PC-9 (cell line): ENCODE measurements at regions not wholly inside any gene's neighbourhood (a gene's known extent, or its start where the extent isn't known, plus 50 kb on each side); places are given as distances from the start of the nearest gene placed in this dataset.

Source experiments
- BruUV-seq: library from RNA; stranded (reverse); fragments of 400-500 nt; replicated peaks from 2 replicates; lab custom pipeline; 2021; lab: Mats Ljungman, UMichigan
- CTCF ChIA-PET: fragments of 300-600 bp; sonication (Branson Sonifier 250); formaldehyde crosslinking; loops from one replicate; lab custom pipeline; 2022; ENCODE audit warnings: antibody characterized with exemption; lab: Charles Lee
- POLR2A ChIA-PET: fragments of 300-600 bp; sonication (Branson Sonifier 250); formaldehyde crosslinking; loops from one replicate; lab custom pipeline; 2022; ENCODE audit warnings: antibody characterized with exemption; ENCODE audit not compliant: unreplicated experiment; lab: Charles Lee
- DNase-seq, 2 experiments: peaks; one replicate each; pipeline versions ENCODE4 v3.0.0 to v3.0.0-alpha.2; 2015 to 2022; ENCODE audit warnings: mixed read lengths in 1 of 2
- H2AFZ ChIP-seq: fragments of 200-600 bp; sonication (generic); 2 replicates; pipeline ENCODE4 v1.8.1; 2017; ENCODE audit warnings: antibody characterized with exemption
- H3F3A ChIP-seq: fragments of 200-600 bp; sonication (generic); 2 replicates; pipeline ENCODE4 v1.8.1; 2017; ENCODE audit warnings: antibody characterized with exemption, mild to moderate bottlenecking, low read depth; ENCODE audit not compliant: insufficient read depth
- H3K27ac ChIP-seq: fragments of 200-600 bp; sonication (generic); 2 replicates; pipeline ENCODE4 v1.6.1; 2016; ENCODE audit warnings: mixed run types
- H3K27me3 ChIP-seq: fragments of 200-600 bp; sonication (generic); 2 replicates; pipeline ENCODE4 v1.6.1; 2016; ENCODE audit warnings: low read depth, mixed run types; ENCODE audit not compliant: insufficient read depth
- H3K36me3 ChIP-seq: fragments of 200-600 bp; sonication (generic); 2 replicates; pipeline ENCODE4 v1.6.1; 2016; ENCODE audit warnings: low read depth, mixed run types
- H3K4me1 ChIP-seq: fragments of 200-600 bp; sonication (generic); replicated peaks from 2 replicates; pipeline ENCODE4 v1.6.1; 2016; ENCODE audit warnings: mixed run types; ENCODE audit not compliant: insufficient read depth
- H3K4me2 ChIP-seq: fragments of 200-600 bp; sonication (generic); 2 replicates; pipeline ENCODE4 v1.6.1; 2017; ENCODE audit warnings: mixed run types
- H3K4me3 ChIP-seq: fragments of 200-600 bp; sonication (generic); 2 replicates; pipeline ENCODE4 v1.6.1; 2016; ENCODE audit warnings: mixed run types
- H3K79me2 ChIP-seq: fragments of 200-600 bp; sonication (generic); 2 replicates; pipeline ENCODE4 v1.6.1; 2017; ENCODE audit warnings: low read depth, mixed run types
- H3K9me2 ChIP-seq: fragments of 200-600 bp; sonication (generic); 2 replicates; pipeline ENCODE4 v1.8.1; 2017; ENCODE audit warnings: mild to moderate bottlenecking; ENCODE audit not compliant: insufficient read depth
- H3K9me3 ChIP-seq: fragments of 200-600 bp; sonication (generic); 2 replicates; pipeline ENCODE4 v1.8.1; 2016; ENCODE audit warnings: low read depth; ENCODE audit not compliant: insufficient read depth
- H4K20me1 ChIP-seq: fragments of 200-600 bp; sonication (generic); 2 replicates; pipeline ENCODE4 v1.8.1; 2017; ENCODE audit not compliant: insufficient read depth
- EZH2 ChIP-seq: fragments of 200-600 bp; sonication (generic); IDR thresholded peaks from 2 replicates; pipeline ENCODE4 v1.8.0; 2017; ENCODE audit warnings: antibody characterized with exemption, low read depth
- intact Hi-C: fragments of 100-400 bp; cut with micrococcal nuclease; formaldehyde crosslinking; loops from one replicate; pipeline ENCODE4 v1.10.0; 2022; ENCODE audit not compliant: unreplicated experiment
- TF ChIP-seq, protein P1 (sequence below): fragments of 200-600 bp; sonication (generic); conservative IDR thresholded peaks from 2 replicates; pipeline ENCODE4 v1.6.1; 2017; ENCODE audit warnings: mixed run types, antibody characterized with exemption, mild to moderate bottlenecking, moderate library complexity

DNA sequence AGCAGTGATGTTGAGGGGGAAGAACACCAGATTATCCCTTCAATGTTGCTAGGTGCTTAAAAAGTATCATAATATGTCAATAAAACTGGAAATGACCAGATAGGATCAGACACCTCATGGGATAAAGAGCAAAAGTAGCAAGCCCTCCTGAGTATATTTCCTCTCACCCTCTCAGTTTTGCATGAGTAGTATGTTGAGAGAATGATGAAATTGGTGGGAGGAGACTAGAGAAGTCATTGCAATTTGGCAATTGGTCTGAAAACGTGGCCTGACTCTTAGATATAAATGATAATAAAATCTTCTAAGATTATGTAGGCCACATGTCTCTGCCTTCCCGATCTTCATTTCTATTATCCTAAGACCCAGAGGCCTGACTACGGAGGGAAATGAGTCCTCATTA, 151.2 kb upstream of the ARRDC3 start:
- no peaks in the 10 kb centered on the region for H3F3A ChIP-seq
- H3K27me3 ChIP-seq, result no peaks in the 10 kb centered on the region
- H3K9me3 ChIP-seq, result no peaks in the 10 kb centered on the region
- no peak overlapping the region for H3K4me2 ChIP-seq
- no peaks in the 10 kb centered on the region for H4K20me1 ChIP-seq
- DNase-seq, result no peak
- no peaks in the 10 kb centered on the region for H3K36me3 ChIP-seq
- TF ChIP-seq, protein P1, sequence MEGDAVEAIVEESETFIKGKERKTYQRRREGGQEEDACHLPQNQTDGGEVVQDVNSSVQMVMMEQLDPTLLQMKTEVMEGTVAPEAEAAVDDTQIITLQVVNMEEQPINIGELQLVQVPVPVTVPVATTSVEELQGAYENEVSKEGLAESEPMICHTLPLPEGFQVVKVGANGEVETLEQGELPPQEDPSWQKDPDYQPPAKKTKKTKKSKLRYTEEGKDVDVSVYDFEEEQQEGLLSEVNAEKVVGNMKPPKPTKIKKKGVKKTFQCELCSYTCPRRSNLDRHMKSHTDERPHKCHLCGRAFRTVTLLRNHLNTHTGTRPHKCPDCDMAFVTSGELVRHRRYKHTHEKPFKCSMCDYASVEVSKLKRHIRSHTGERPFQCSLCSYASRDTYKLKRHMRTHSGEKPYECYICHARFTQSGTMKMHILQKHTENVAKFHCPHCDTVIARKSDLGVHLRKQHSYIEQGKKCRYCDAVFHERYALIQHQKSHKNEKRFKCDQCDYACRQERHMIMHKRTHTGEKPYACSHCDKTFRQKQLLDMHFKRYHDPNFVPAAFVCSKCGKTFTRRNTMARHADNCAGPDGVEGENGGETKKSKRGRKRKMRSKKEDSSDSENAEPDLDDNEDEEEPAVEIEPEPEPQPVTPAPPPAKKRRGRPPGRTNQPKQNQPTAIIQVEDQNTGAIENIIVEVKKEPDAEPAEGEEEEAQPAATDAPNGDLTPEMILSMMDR, result no peak
- no peak for TF ChIP-seq EZH2
- ChIA-PET POLR2A (no interaction called here), CTCF (no interaction called here)
- intact Hi-C loops, result no loop called here
- H3K9me2 ChIP-seq, result no peaks in the 10 kb centered on the region
- H3K4me3 ChIP-seq, result no peak overlapping the region
- H3K79me2 ChIP-seq, result no peaks in the 10 kb centered on the region
- H3K27ac ChIP-seq, result no peak overlapping the region
- BruUV-seq, result no TSS peak
- H3K4me1 ChIP-seq, result no peaks in the 10 kb centered on the region
- no peak overlapping the region; the same call in 1 of the 2 replicates for H2AFZ ChIP-seq

DNA sequence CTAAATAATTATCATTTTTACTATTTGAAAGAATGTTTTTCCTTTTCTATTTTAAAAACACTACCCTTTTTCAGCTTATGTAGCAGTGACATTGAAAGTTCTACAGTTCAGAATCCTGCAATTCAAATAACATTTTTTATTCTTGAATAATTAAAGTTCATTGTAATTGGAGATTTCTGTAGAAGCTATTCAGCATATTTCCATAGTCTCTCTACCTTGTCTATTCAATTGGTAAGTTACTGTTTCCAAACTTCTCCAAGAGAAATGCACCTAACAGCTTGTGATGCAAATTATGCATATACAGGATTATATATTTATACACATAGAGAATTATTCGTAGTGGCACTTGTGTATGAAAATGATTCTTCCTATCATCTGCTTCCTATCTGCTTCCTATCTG, 149.7 kb upstream of the ARRDC3 start:
- no peak overlapping the region for H3K4me2 ChIP-seq
- H3K27me3 ChIP-seq, result no peaks in the 10 kb centered on the region
- no peak for TF ChIP-seq EZH2
- TF ChIP-seq, protein P1, result no peak
- no TSS peak for BruUV-seq
- intact Hi-C loops, result no loop called here
- no peak overlapping the region for H2AFZ ChIP-seq
- ChIA-PET POLR2A (no interaction called here), CTCF (no interaction called here)
- no peaks in the 10 kb centered on the region for H3K36me3 ChIP-seq
- DNase-seq, result no peak
- H4K20me1 ChIP-seq, result no peaks in the 10 kb centered on the region
- no peak overlapping the region for H3K27ac ChIP-seq
- no peak overlapping the region for H3K4me3 ChIP-seq
- H3F3A ChIP-seq, result no peaks in the 10 kb centered on the region
- no peaks in the 10 kb centered on the region for H3K4me1 ChIP-seq
- H3K9me2 ChIP-seq, result no peaks in the 10 kb centered on the region
- no peaks in the 10 kb centered on the region for H3K9me3 ChIP-seq
- H3K79me2 ChIP-seq, result no peaks in the 10 kb centered on the region

DNA sequence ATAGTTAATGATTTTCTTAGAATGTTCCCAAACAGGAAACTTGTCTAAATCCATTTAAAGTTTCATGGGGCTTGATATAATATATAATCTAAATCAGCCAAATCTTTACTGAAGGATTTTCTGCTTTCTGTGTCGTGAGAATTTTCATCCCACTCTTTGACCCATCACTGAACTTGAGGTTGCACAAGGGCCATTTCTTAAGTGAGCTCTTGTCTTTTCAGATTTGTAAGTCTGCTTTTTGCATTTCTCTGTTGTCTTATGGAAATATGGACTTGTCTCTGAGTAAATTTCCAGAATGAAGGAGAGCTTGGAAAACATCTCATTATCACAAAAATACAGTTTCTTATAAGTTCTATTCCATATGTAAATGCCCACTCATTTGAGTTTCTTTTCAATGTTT, 149.2 kb upstream of the ARRDC3 start:
- POLR2A ChIA-PET, result no interaction called here

More for the DNA sequence above, 149.2 kb upstream of the ARRDC3 start:
- no peak for TF ChIP-seq EZH2
- TF ChIP-seq, protein P1, result no peak
- BruUV-seq, result no TSS peak
- intact Hi-C loops, result no loop called here
- Histone ChIP-seq H3K4me2 (no peak overlapping the region), H4K20me1 (no peaks in the 10 kb centered on the region), H2AFZ (no peak overlapping the region), H3K79me2 (no peaks in the 10 kb centered on the region), H3F3A (no peaks in the 10 kb centered on the region), H3K4me1 (no peaks in the 10 kb centered on the region), H3K9me2 (no peaks in the 10 kb centered on the region), H3K27ac (no peak overlapping the region), H3K36me3 (no peaks in the 10 kb centered on the region), H3K9me3 (no peaks in the 10 kb centered on the region), H3K4me3 (no peak overlapping the region), H3K27me3 (no peaks in the 10 kb centered on the region)
- DNase-seq, result no peak
- CTCF ChIA-PET, result no interaction called here
